ENCODE measurements at regions not wholly inside any gene's neighbourhood (a gene's known extent, or its start where the extent isn't known, plus 50 kb on each side); places are given as distances from the start of the nearest gene placed in this dataset.

GRCh38 chr9:79812099-79812498 is 240.3 kb downstream of the TLE4 start:
- TF ChIP-seq POLR2A (IDR thresholded peaks at IDR 0.05) (no peak), CTCF (IDR thresholded peaks at IDR 0.05) (no peak)

All from adrenal gland (tissue), 5 donors.